ENCODE measurements at regions not wholly inside any gene's neighbourhood (a gene's known extent, or its start where the extent isn't known, plus 50 kb on each side); places are given as distances from the start of the nearest gene placed in this dataset.
"Not testable (repeated sequence)": the region's sequence is repeated elsewhere in the genome, so short reads cannot be mapped to it uniquely, and the experiment has no call there.

- no peaks in the 10 kb centered on the region for H3K4me1 ChIP-seq
- H3K4me3 ChIP-seq, result no peak overlapping the region
- H3K9me3 ChIP-seq, result no peaks in the 10 kb centered on the region
- H3K27me3 ChIP-seq, result no peaks in the 10 kb centered on the region
- no peak overlapping the region for H3K27ac ChIP-seq
- in situ Hi-C loops (cut with MboI; ENCODE audit: low sequenced_read_pairs in 4 of 4), result no loop called here
- intact Hi-C loops (cut with DNase I; ENCODE audit: low total_unique reads), result no loop called here
- no peak for TF ChIP-seq POLR2A (IDR thresholded peaks at IDR 0.05)
- TF ChIP-seq, protein P1, sequence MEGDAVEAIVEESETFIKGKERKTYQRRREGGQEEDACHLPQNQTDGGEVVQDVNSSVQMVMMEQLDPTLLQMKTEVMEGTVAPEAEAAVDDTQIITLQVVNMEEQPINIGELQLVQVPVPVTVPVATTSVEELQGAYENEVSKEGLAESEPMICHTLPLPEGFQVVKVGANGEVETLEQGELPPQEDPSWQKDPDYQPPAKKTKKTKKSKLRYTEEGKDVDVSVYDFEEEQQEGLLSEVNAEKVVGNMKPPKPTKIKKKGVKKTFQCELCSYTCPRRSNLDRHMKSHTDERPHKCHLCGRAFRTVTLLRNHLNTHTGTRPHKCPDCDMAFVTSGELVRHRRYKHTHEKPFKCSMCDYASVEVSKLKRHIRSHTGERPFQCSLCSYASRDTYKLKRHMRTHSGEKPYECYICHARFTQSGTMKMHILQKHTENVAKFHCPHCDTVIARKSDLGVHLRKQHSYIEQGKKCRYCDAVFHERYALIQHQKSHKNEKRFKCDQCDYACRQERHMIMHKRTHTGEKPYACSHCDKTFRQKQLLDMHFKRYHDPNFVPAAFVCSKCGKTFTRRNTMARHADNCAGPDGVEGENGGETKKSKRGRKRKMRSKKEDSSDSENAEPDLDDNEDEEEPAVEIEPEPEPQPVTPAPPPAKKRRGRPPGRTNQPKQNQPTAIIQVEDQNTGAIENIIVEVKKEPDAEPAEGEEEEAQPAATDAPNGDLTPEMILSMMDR (IDR thresholded peaks at IDR 0.05 in 4 of 5, conservative IDR thresholded peaks at IDR 0.05 in 1 of 5), result no peak
- no peak for DNase-seq
- ATAC-seq, result no peak
- no peaks in the 10 kb centered on the region for H3K36me3 ChIP-seq
These were observed 142.4 kb downstream of the ZFP64 start for GRCh38 chr20:52049001-52049731.

DNA sequence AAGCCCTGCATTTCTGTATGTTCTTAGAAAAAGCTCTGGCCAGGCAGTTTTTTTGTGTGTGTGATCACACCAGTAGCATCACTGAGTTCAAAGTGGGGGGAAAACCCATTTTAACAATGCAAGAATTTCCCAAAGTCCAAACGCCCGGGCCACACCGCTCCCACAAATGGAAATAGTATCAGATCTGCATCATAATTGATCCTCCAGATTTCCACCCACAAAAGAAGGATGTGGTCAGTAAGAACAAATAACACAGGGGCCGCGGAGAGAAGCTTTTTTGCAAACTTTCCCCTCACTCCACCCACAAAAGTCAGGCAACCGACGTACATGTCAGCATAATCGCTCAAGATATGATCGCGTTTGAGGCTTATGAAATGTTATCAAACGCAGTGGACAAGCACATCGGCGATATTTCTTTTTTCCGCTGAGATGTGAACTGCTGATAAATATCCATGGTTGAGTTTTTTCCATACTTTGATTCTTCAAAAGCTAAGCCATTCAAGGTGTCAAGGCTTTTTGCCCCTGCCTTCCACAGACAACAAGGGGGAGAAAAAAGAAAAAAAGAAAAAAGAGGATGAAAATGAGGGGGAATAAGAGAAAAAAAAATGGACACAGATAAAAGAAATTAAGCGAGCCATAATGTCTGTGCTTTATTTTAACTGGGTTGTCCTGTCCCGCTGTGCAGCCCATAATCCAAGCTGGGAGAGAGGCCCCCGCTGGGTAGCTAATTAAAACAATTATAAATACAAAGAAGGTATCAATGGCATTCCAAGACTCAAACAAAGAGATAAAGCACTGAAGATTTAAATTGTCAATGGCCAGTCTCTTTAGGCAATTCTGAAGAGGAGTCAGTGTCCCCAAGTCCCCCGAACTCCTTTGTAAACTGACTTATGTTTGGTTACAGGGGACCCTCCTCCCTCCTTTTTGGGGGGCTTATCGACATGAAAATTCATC, 143.5 kb downstream of the ZFP64 start:
- in situ Hi-C loops (cut with MboI; ENCODE audit: low sequenced_read_pairs in 4 of 4) (no loop called here), intact Hi-C loops (cut with DNase I; ENCODE audit: low total_unique reads) (no loop called here)
- ATAC-seq (no peak), DNase-seq (no peak)
- H3K36me3 ChIP-seq, result no peaks in the 10 kb centered on the region
- no peaks in the 10 kb centered on the region for H3K9me3 ChIP-seq
- H3K27me3 ChIP-seq, result no peaks in the 10 kb centered on the region
- TF ChIP-seq POLR2A (IDR thresholded peaks at IDR 0.05), result no peak
- TF ChIP-seq, protein P1 (IDR thresholded peaks at IDR 0.05 in 4 of 5, conservative IDR thresholded peaks at IDR 0.05 in 1 of 5), result no peak
- H3K4me1 ChIP-seq, result no peaks in the 10 kb centered on the region
- H3K27ac ChIP-seq, result no peak overlapping the region
- no peak overlapping the region for H3K4me3 ChIP-seq

- Histone ChIP-seq H3K27ac (no peak overlapping the region), H3K36me3 (no peaks in the 10 kb centered on the region), H3K27me3 (no peaks in the 10 kb centered on the region), H3K4me3 (no peak overlapping the region), H3K9me3 (no peaks in the 10 kb centered on the region), H3K4me1 (no peaks in the 10 kb centered on the region)
- no peak for TF ChIP-seq POLR2A (IDR thresholded peaks at IDR 0.05)
- TF ChIP-seq, protein P1 (IDR thresholded peaks at IDR 0.05 in 4 of 5, conservative IDR thresholded peaks at IDR 0.05 in 1 of 5), result no peak
- intact Hi-C loops (cut with DNase I; ENCODE audit: low total_unique reads) (no loop called here), in situ Hi-C loops (cut with MboI; ENCODE audit: low sequenced_read_pairs in 4 of 4) (no loop called here)
- ATAC-seq, result no peak
- DNase-seq, result no peak
These were observed 149.6 kb downstream of the ZFP64 start for GRCh38 chr20:52041966-52042365.

GRCh38 chr20:52039790-52040189, 151.8 kb downstream of the ZFP64 start:
- DNase-seq (no peak), ATAC-seq (no peak)
- H3K27ac ChIP-seq, result no peak overlapping the region
- H3K9me3 ChIP-seq, result no peaks in the 10 kb centered on the region
- H3K36me3 ChIP-seq, result no peaks in the 10 kb centered on the region
- no peaks in the 10 kb centered on the region for H3K4me1 ChIP-seq
- in situ Hi-C loops (cut with MboI; ENCODE audit: low sequenced_read_pairs in 4 of 4), result no loop called here
- no peak for TF ChIP-seq POLR2A (IDR thresholded peaks at IDR 0.05)
- TF ChIP-seq, protein P1 (IDR thresholded peaks at IDR 0.05 in 4 of 5, conservative IDR thresholded peaks at IDR 0.05 in 1 of 5), result no peak
- H3K27me3 ChIP-seq, result no peaks in the 10 kb centered on the region
- intact Hi-C loops (cut with DNase I; ENCODE audit: low total_unique reads), result no loop called here
- H3K4me3 ChIP-seq, result no peak overlapping the region

DNA sequence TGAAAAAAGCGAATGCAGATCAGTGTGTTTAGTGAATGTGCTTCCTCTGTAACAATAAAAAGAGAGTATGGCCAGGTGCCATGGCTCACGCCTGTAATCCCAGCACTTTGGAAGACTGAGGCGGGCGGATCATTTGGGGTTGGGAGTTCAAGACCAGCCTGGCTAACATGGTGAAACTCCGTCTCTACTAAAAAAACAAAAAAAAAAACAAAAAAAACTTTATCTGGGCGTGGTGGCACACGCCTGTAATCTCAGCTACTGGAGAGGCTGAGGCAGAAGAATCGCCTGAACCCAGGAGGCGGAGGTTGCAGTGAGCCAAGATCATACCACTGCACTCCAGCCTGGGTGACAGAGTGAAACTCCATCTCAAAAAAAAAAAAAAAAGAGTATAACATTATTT, 152.9 kb downstream of the ZFP64 start:
- intact Hi-C loops (cut with DNase I; ENCODE audit: low total_unique reads); H3K27ac ChIP-seq; H3K4me1 ChIP-seq; H3K9me3 ChIP-seq; ATAC-seq; H3K4me3 ChIP-seq; H3K36me3 ChIP-seq; in situ Hi-C loops (cut with MboI; ENCODE audit: low sequenced_read_pairs in 4 of 4); H3K27me3 ChIP-seq; DNase-seq: not testable (repeated sequence)
